Sigmoid colon (tissue), 6 donors: ENCODE measurements at regions not wholly inside any gene's neighbourhood (a gene's known extent, or its start where the extent isn't known, plus 50 kb on each side); places are given as distances from the start of the nearest gene placed in this dataset.

Source experiments
- DNase-seq: peaks from one replicate; pipeline ENCODE4 v3.0.0-alpha.2; 2019
- H3K27ac ChIP-seq, 4 donors: fragments of 200-600 bp; sonication (generic); one replicate each; pipeline ENCODE4 v1.5.1; 2016 to 2019; ENCODE audit warnings: mild to moderate bottlenecking in 1 of 4
- H3K27me3 ChIP-seq, 3 donors: fragments of 200-600 bp; sonication (generic); one replicate each; pipeline ENCODE4 v1.5.1; 2019; ENCODE audit warnings: mild to moderate bottlenecking in 1 of 3
- H3K36me3 ChIP-seq, 4 donors: fragments of 200-600 bp; sonication (generic); one replicate each; pipeline ENCODE4 v1.5.1; 2016 to 2019
- H3K4me1 ChIP-seq, 4 donors: fragments of 200-600 bp; sonication (generic); one replicate each; pipeline ENCODE4 v1.5.1; 2017 to 2019
- H3K4me3 ChIP-seq, 4 donors: fragments of 200-600 bp; sonication (generic); one replicate each; pipeline ENCODE4 v1.5.1; 2017 to 2019; ENCODE audit warnings: mild to moderate bottlenecking in 2 of 4, moderate library complexity in 1 of 4
- H3K9me3 ChIP-seq, 4 donors: fragments of 200-600 bp in 3 of 4; sonication (generic) in 3 of 4; one replicate each; pipeline versions ENCODE4 v1.5.1 to v1.6.1; 2013 to 2019
- EP300 ChIP-seq, 4 donors: sonication (generic); formaldehyde crosslinking; IDR thresholded peaks; one replicate each; pipeline ENCODE4 v1.6.1; 2017; ENCODE audit warnings: antibody characterized with exemption in 4 of 4
- POLR2A ChIP-seq, 2 donors: fragments of 450-650 bp; IDR thresholded peaks; one replicate each; pipeline ENCODE4 v1.6.1; 2016; ENCODE audit warnings: antibody characterized with exemption in 2 of 2, mild to moderate bottlenecking in 2 of 2, moderate library complexity in 2 of 2
- POLR2AphosphoS5 ChIP-seq, 4 donors: sonication (generic); formaldehyde crosslinking; IDR thresholded peaks; one replicate each; pipeline ENCODE4 v1.6.1; 2017; ENCODE audit warnings: antibody characterized with exemption in 4 of 4
- WGBS, 2 donors: extraction: QIAGEN DNeasy Blood & Tissue Kit; methylation state at CpG; one replicate each; pipeline ENCODE4 v1.1.7; 2013; 5-methylcytosine and 5-hydroxymethylcytosine counted together
- intact Hi-C: fragments of 100-400 bp; cut with DNase I; formaldehyde crosslinking; loops from one replicate; pipeline ENCODE4 v1.15.1; 2023
- TF ChIP-seq, protein P1 (sequence below), 4 experiments: fragments of 450-650 bp in 3 of 4; fragments of 200-600 bp in 1 of 4; IDR thresholded peaks; one replicate each; pipeline ENCODE4 v1.5.1; 2016 to 2019; ENCODE audit warnings: antibody characterized with exemption in 4 of 4, mild to moderate bottlenecking in 3 of 4, moderate library complexity in 2 of 4
- donor health status: healthy with polysubstance abuse.
- donor health status: healthy.

DNA sequence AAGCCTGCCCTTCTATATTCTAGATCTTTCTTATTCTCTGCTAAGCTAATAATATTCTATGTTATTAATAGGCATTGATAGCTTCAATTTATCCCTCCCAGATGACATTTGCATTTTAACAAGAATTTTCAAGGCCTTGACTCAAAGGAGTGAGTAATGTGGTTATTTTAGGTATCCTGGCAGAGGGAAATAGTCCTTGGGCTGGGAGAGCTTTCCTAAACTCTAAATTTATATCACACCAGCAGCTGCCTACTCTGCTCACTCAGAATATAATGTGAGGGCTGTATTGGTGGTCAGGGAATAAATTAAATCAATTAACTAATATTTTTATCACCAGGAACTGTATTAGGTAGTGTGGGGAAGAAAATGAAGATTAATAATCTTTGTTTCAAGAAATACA lies 74.8 kb upstream of the ADAM23 start:
- no peak overlapping the region for H3K27ac ChIP-seq
- DNase-seq: no peak
- no peaks in the 10 kb centered on the region for H3K9me3 ChIP-seq
- no peaks in the 10 kb centered on the region for H3K27me3 ChIP-seq
- TF ChIP-seq POLR2A (IDR thresholded peaks at IDR 0.05) (no peak), EP300 (IDR thresholded peaks at IDR 0.05) (no peak), POLR2AphosphoS5 (IDR thresholded peaks at IDR 0.05) (no peak)
- TF ChIP-seq, protein P1, sequence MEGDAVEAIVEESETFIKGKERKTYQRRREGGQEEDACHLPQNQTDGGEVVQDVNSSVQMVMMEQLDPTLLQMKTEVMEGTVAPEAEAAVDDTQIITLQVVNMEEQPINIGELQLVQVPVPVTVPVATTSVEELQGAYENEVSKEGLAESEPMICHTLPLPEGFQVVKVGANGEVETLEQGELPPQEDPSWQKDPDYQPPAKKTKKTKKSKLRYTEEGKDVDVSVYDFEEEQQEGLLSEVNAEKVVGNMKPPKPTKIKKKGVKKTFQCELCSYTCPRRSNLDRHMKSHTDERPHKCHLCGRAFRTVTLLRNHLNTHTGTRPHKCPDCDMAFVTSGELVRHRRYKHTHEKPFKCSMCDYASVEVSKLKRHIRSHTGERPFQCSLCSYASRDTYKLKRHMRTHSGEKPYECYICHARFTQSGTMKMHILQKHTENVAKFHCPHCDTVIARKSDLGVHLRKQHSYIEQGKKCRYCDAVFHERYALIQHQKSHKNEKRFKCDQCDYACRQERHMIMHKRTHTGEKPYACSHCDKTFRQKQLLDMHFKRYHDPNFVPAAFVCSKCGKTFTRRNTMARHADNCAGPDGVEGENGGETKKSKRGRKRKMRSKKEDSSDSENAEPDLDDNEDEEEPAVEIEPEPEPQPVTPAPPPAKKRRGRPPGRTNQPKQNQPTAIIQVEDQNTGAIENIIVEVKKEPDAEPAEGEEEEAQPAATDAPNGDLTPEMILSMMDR (IDR thresholded peaks at IDR 0.05): no peak
- H3K4me3 ChIP-seq: no peak overlapping the region
- no peaks in the 10 kb centered on the region for H3K36me3 ChIP-seq
- intact Hi-C loops: no loop called here
- H3K4me1 ChIP-seq: no peaks in the 10 kb centered on the region

- H3K36me3 ChIP-seq: no peaks in the 10 kb centered on the region
- WGBS, 2 donors: 37 to 46% methylated on average over 3 of the region's 3 CpGs
- TF ChIP-seq POLR2A (IDR thresholded peaks at IDR 0.05) (no peak), POLR2AphosphoS5 (IDR thresholded peaks at IDR 0.05) (no peak), EP300 (IDR thresholded peaks at IDR 0.05) (no peak)
- intact Hi-C loops: no loop called here
- H3K4me1 ChIP-seq: no peaks in the 10 kb centered on the region
- H3K4me3 ChIP-seq: no peak overlapping the region
- no peak overlapping the region for H3K27ac ChIP-seq
- DNase-seq: no peak
- H3K27me3 ChIP-seq: no peaks in the 10 kb centered on the region
- no peaks in the 10 kb centered on the region for H3K9me3 ChIP-seq
These were observed 74.3 kb upstream of the ADAM23 start for GRCh38 chr2:206368933-206369569.

- no peaks in the 10 kb centered on the region for H3K9me3 ChIP-seq
- TF ChIP-seq, protein P1 (IDR thresholded peaks at IDR 0.05): no peak
- no peak for TF ChIP-seq POLR2AphosphoS5 (IDR thresholded peaks at IDR 0.05)
- no peak for TF ChIP-seq EP300 (IDR thresholded peaks at IDR 0.05)
- no peak for TF ChIP-seq POLR2A (IDR thresholded peaks at IDR 0.05)
- no peak overlapping the region for H3K4me3 ChIP-seq
- intact Hi-C loops: no loop called here
- no peaks in the 10 kb centered on the region for H3K4me1 ChIP-seq
- no peak overlapping the region for H3K27ac ChIP-seq
- no peaks in the 10 kb centered on the region for H3K27me3 ChIP-seq
- H3K36me3 ChIP-seq: no peaks in the 10 kb centered on the region
- DNase-seq: no peak
These were observed 67.4 kb upstream of the ADAM23 start for GRCh38 chr2:206375956-206376355.

- WGBS, 2 donors: 78 to 82% methylated on average over 4 of the region's 4 CpGs
- Histone ChIP-seq H3K9me3 (peaks cover 0 to 4% (median 0%) of the 10 kb centered on the region in 4 donors), H3K4me3 (no peak overlapping the region), H3K27ac (peak overlapping the region in 1 of 4 donors; percentile 14), H3K36me3 (no peaks in the 10 kb centered on the region), H3K4me1 (no peaks in the 10 kb centered on the region), H3K27me3 (no peaks in the 10 kb centered on the region)
- intact Hi-C loops: no loop called here
- no peak for DNase-seq
- TF ChIP-seq, protein P1 (IDR thresholded peaks at IDR 0.05): no peak
- TF ChIP-seq EP300 (IDR thresholded peaks at IDR 0.05) (no peak), POLR2A (IDR thresholded peaks at IDR 0.05) (no peak), POLR2AphosphoS5 (IDR thresholded peaks at IDR 0.05) (no peak)
These were observed 64.5 kb upstream of the ADAM23 start for GRCh38 chr2:206378835-206379234.

DNA sequence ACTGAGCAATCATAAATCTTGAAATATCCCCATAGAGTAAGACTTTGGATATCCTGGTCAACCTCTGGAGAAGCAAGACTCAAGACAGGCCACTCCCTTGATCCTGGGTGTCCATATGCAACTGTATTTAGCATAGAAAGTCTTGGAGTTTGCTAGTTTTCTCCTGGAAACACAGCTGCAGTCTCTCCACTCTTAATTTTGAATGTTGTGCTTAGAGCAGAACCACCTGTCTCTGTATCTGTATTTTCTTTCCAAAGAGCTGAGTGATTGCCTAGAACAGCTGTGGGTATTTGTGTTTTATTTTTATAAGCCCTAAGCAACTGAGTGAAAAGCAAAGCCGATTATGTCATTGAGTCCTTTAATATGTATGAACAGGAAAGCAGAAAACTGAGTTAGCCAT lies 64.1 kb upstream of the ADAM23 start:
- WGBS, 2 donors: 74% methylated on average over 1 of the region's 1 CpG
- no peak for TF ChIP-seq POLR2AphosphoS5 (IDR thresholded peaks at IDR 0.05)
- no peak for TF ChIP-seq POLR2A (IDR thresholded peaks at IDR 0.05)
- TF ChIP-seq EP300 (IDR thresholded peaks at IDR 0.05): no peak
- TF ChIP-seq, protein P1 (IDR thresholded peaks at IDR 0.05): no peak

More for the DNA sequence above, 64.1 kb upstream of the ADAM23 start:
- Histone ChIP-seq H3K27ac (peak overlapping the region in 1 of 4 donors; percentile 14), H3K4me3 (no peak overlapping the region), H3K9me3 (peaks cover 0 to 4% (median 0%) of the 10 kb centered on the region in 4 donors), H3K36me3 (no peaks in the 10 kb centered on the region), H3K4me1 (no peaks in the 10 kb centered on the region), H3K27me3 (no peaks in the 10 kb centered on the region)
- intact Hi-C loops: no loop called here
- no peak for DNase-seq
